ENCODE measurements at regions not wholly inside any gene's neighbourhood (a gene's known extent, or its start where the extent isn't known, plus 50 kb on each side); places are given as distances from the start of the nearest gene placed in this dataset.

DNA sequence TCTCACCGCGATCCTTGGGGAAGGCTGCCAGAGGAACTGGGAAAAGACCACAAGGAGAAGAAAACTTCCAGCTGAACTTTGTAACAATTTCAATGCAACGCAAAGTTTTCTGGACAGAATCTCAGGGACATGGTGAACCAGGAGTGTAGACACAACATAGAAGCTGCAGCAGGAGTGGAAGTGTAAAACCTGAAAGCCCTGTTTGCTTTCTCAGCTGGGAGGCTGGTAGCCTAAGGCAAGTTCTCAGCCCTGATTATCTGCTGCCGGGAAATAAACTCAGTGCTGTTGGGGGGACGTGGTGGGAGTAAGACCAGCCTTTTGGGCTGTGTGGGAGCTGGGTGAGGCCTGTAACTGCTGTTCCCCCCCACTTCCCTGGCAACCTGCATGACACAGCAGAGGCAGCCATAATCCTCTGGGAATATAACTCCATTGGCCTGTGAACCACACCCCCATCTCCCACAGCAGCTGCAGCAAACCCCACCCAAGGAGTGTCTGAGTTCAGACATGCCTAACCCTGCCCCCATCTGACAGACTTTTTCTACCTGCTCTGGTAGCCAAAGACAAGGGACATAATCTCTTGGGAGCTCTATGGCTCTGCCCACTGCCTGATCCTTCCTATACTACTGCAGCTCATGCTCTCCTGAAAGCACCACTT, 106.7 kb downstream of the ZNF621 start:
- DNase-seq (ENCODE audit: extremely low spot score), result no peak
- ChIA-PET CTCF (interaction anchor here (1.6 kb wide), 1 partner anchor 11 kb away, joined by 3 read pairs; no protein-coding TSS in a partner anchor), POLR2A (no interaction called here)
- TF ChIP-seq, protein P1, sequence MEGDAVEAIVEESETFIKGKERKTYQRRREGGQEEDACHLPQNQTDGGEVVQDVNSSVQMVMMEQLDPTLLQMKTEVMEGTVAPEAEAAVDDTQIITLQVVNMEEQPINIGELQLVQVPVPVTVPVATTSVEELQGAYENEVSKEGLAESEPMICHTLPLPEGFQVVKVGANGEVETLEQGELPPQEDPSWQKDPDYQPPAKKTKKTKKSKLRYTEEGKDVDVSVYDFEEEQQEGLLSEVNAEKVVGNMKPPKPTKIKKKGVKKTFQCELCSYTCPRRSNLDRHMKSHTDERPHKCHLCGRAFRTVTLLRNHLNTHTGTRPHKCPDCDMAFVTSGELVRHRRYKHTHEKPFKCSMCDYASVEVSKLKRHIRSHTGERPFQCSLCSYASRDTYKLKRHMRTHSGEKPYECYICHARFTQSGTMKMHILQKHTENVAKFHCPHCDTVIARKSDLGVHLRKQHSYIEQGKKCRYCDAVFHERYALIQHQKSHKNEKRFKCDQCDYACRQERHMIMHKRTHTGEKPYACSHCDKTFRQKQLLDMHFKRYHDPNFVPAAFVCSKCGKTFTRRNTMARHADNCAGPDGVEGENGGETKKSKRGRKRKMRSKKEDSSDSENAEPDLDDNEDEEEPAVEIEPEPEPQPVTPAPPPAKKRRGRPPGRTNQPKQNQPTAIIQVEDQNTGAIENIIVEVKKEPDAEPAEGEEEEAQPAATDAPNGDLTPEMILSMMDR (IDR thresholded peaks at IDR 0.05; ENCODE audit: control extremely low read depth, extremely low read depth, low read depth, missing control alignments), result no peak

DNA sequence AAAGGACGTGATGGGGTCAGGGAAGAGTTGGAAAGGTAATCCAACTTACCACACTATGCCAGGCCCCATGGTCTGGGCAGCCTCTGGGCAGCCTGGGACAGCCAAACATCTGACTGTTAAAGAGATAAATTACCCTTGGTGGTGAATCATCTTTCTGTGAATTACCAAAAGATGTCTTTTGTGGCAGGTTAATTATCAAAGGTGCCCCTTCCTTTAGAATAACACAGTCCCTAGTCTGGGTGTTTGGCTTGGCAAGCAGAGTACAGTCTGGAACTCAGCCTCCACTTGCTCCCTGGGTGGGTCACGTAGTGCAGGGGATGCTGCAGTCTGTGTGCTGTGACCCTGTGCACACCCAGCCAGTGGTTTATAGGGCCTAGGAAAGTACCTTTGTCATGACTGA, 113.1 kb downstream of the ZNF621 start:
- ChIA-PET CTCF (no interaction called here), POLR2A (no interaction called here)
- DNase-seq (ENCODE audit: extremely low spot score), result no peak
- TF ChIP-seq, protein P1 (IDR thresholded peaks at IDR 0.05; ENCODE audit: control extremely low read depth, extremely low read depth, low read depth, missing control alignments), result no peak

DNA sequence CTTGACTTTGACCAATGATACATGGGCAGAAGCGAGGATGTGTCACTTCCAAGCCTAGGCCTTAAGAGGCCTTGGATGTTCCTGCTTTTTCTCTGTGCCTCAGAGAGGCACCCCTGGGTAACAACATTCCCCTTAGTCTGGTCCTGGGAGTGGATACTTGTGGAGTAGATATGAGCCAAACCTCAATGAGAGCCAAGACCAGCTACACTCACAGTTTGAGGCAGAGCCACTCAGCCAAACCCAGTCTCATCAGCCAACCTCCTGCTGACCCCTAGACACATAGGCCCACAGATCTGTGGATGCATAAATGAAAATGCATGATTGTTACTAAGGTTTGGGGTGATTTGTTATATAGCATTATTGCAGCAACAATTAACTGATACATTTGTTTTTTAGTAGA, 114.2 kb downstream of the ZNF621 start:
- ChIA-PET POLR2A (no interaction called here), CTCF (no interaction called here)
- TF ChIP-seq, protein P1 (IDR thresholded peaks at IDR 0.05; ENCODE audit: control extremely low read depth, extremely low read depth, low read depth, missing control alignments), result no peak
- no peak for DNase-seq (ENCODE audit: extremely low spot score)

DNA sequence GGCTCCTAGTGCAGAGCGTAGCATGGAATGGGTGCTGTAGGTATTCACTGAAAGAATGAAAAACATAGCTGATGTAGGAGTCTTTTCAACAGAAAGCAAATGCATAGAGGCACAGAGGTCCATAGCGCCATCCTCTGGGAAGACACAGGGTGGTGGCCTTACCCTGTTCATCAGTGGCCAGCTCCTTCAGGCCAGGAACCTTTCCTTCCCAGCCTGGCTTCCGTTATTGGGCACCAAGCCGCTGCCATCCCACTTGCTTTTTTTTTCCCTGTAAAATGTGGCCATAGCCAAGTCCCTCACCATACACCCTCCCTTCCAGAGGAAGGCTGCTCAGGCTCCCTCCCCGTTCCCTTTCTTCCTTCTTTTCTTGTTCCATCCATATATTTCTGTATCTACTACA, 118.1 kb downstream of the ZNF621 start:
- no peak for DNase-seq (ENCODE audit: extremely low spot score)
- TF ChIP-seq, protein P1 (IDR thresholded peaks at IDR 0.05; ENCODE audit: control extremely low read depth, extremely low read depth, low read depth, missing control alignments), result no peak
- ChIA-PET CTCF (interaction anchor here (1.0 kb wide), 1 partner anchor 10 kb away, joined by 3 read pairs; no protein-coding TSS in a partner anchor), POLR2A (no interaction called here)

DNA sequence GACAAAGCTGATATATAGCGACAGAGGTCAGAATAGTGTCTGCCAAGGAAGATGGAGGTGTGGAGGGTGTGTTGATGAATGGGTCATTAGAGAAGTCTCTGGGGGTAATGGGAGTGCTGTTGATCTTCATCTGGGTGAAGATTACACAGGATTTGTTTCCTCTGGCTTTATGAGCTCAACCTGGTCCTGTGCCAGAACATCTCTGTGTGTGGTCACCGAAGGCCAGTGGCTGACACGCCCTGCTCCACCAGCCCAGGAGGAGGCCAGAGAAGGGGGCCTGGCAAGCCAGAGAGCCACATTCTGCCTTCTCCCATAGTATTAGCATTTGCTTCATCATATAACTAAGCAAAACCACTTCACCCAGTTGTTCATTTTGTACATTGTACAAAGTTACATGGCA, 121.1 kb downstream of the ZNF621 start:
- POLR2A ChIA-PET, result no interaction called here
- CTCF ChIA-PET, result interaction anchor here (1.1 to 1.7 kb wide), 2 partner anchors 10 to 13 kb away, joined by 3 to 5 read pairs; no protein-coding TSS in a partner anchor

DNA sequence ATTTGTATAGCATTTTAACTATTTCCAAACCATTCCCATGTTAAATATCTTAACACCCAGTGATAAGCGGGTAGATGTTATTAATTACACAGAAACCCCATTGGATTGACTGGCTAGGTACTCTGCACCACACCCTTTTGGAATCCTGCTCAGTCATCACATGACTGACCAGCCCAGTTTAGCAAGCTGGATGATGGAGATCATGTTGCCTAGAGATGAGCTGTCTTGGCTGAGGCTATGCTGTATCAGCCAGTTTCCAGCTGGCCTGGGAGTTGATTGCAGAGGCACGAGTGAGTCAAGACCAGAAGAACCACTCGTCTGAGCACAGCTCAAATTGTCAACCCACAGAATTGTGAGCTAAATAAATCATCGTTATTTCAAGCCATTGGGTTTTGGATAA, 124.6 kb downstream of the ZNF621 start:
- ChIA-PET CTCF (interaction anchor here (2.5 kb wide), 1 partner anchor 15 kb away, joined by 11 read pairs; no protein-coding TSS in a partner anchor), POLR2A (no interaction called here)
- no peak for DNase-seq (ENCODE audit: extremely low spot score)
- TF ChIP-seq, protein P1 (IDR thresholded peaks at IDR 0.05; ENCODE audit: control extremely low read depth, extremely low read depth, low read depth, missing control alignments), result no peak

More for the DNA sequence above, 121.1 kb downstream of the ZNF621 start:
- TF ChIP-seq, protein P1 (IDR thresholded peaks at IDR 0.05; ENCODE audit: control extremely low read depth, extremely low read depth, low read depth, missing control alignments), result no peak
- no peak for DNase-seq (ENCODE audit: extremely low spot score)

All from GM10248 (cell line).